HS-5 (cell line): ENCODE measurements at regions not wholly inside any gene's neighbourhood (a gene's known extent, or its start where the extent isn't known, plus 50 kb on each side); places are given as distances from the start of the nearest gene placed in this dataset.

Source experiments
- DNase-seq: peaks from one replicate; pipeline ENCODE4 v3.0.0-alpha.2; 2012; ENCODE audit warnings: low read depth

- no peak for DNase-seq
These were observed 228.1 kb downstream of the PRL start for GRCh38 chr6:22068561-22069305.

- no peak for DNase-seq
These were observed 227.5 kb downstream of the PRL start for GRCh38 chr6:22069306-22069800.

GRCh38 chr6:22071270-22072041 lies 225.4 kb downstream of the PRL start:
- DNase-seq, result no peak

GRCh38 chr6:22072949-22073348 lies 223.9 kb downstream of the PRL start:
- DNase-seq, result no peak

- DNase-seq, result no peak
These were observed 223.2 kb downstream of the PRL start for GRCh38 chr6:22073516-22074198.

GRCh38 chr6:22078288-22078687 lies 218.5 kb downstream of the PRL start:
- DNase-seq, result no peak

GRCh38 chr6:22078802-22079545 lies 217.9 kb downstream of the PRL start:
- no peak for DNase-seq

GRCh38 chr6:22079783-22080182 lies 217.1 kb downstream of the PRL start:
- peak; percentile 69 for DNase-seq

GRCh38 chr6:22081709-22082108 lies 215.1 kb downstream of the PRL start:
- no peak for DNase-seq

GRCh38 chr6:22082218-22082617 lies 214.6 kb downstream of the PRL start:
- DNase-seq, result no peak

- DNase-seq, result no peak
These were observed 213.7 kb downstream of the PRL start for GRCh38 chr6:22083119-22083518.

- DNase-seq, result no peak
These were observed 208.7 kb downstream of the PRL start for GRCh38 chr6:22087960-22088706.

GRCh38 chr6:22091424-22091948 lies 205.3 kb downstream of the PRL start:
- no peak for DNase-seq

- no peak for DNase-seq
These were observed 201.0 kb downstream of the PRL start for GRCh38 chr6:22095836-22096235.

- DNase-seq, result no peak
These were observed 198.2 kb downstream of the PRL start for GRCh38 chr6:22098601-22099031.

GRCh38 chr6:22099231-22099630 lies 197.6 kb downstream of the PRL start:
- DNase-seq, result no peak

- no peak for DNase-seq
These were observed 196.9 kb downstream of the PRL start for GRCh38 chr6:22099923-22100322.

- DNase-seq, result no peak
These were observed 195.7 kb downstream of the PRL start for GRCh38 chr6:22101163-22101562.

- DNase-seq, result no peak
These were observed 194.2 kb downstream of the PRL start for GRCh38 chr6:22102671-22103070.

- no peak for DNase-seq
These were observed 190.4 kb downstream of the PRL start for GRCh38 chr6:22106451-22106850.

- no peak for DNase-seq
These were observed 189.9 kb downstream of the PRL start for GRCh38 chr6:22106961-22107360.
